HG03558 (cell line): ENCODE measurements at regions not wholly inside any gene's neighbourhood (a gene's known extent, or its start where the extent isn't known, plus 50 kb on each side); places are given as distances from the start of the nearest gene placed in this dataset.

Experiments
- ATAC-seq: cut with Tn5 transposase; IDR thresholded peaks from one replicate; pipeline ENCODE4 v1.9.1; 2021; ENCODE audit warnings: moderate number of reproducible peaks; ENCODE audit not compliant: unreplicated experiment; ENCODE audit errors: extremely low read depth

DNA sequence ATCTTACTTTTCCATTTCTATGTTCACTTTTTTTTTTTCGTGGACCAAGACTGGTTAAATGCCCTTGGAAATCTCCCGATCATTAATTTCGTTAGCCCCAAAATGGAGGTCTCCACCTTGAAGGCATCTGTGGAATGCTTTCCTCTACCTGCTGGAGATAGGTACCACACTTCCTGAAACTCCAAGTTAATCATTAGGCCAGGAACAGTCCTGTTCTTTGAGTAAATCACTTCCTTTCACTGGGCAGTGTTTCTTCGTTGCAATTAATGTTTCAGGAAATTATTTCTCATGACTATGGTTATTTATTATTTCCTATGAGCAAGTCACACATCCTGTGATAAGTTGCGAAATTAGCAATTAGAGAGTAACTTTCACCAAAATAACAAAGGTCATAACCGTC, 225.2 kb upstream of the LYPLAL1 start:
- ATAC-seq, result no peak

DNA sequence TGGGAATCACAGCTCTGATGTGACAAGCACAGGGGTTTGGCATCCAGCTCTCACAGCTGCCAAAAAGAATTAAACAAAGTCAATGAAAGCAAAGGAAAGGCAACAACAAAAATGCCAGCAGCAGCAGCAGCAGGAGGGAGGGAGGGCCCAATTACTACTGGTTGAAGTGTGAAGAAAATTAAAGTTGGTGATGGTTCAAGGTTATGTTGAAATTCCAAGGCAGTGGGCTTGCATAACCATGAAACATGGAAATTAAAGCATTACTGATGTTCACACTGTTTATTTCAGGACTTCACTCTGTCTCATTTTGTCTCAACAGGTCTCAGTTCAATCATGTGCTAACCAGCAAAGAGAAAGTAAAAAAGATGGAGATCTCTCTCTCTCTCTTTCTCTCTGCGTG, 220.3 kb upstream of the LYPLAL1 start:
- no peak for ATAC-seq

DNA sequence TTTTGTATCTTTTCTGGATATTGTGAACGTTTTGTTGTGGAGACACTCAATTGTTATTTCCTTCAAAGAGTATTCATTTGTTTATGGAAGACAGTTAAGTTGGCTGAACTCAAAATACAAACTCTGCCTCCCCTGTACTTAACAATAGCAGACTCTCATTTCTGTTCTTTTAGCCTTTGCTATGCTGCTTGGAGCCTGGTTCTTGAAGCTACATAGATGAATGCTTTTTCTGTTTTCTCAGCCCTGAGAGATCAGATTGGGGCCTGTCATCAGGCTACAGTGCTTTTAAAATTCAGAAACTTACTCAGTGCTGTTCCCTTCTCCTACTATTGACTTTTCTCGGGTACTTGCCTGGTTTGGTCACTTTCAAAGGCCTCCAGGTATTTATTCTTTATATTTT, 215.7 kb upstream of the LYPLAL1 start:
- ATAC-seq, result no peak

DNA sequence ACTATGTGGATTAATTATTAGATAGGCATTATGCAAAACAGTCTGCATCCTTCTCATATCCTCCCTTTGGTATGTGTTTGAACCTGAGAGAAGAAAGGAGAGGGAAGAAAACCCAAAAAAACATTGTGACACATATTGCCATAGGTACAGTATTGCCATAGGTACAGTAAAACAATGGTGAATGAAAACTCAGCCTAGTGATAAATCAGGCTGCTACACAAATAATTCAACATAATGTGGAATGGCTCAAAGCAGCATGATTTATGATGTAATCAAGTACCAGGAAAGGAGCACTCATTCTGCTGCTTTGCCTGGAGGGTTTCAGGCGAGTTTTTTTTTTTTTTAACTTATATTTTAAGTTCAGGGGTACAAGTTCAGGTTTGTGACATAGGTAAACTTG, 213.9 kb upstream of the LYPLAL1 start:
- no peak for ATAC-seq

DNA sequence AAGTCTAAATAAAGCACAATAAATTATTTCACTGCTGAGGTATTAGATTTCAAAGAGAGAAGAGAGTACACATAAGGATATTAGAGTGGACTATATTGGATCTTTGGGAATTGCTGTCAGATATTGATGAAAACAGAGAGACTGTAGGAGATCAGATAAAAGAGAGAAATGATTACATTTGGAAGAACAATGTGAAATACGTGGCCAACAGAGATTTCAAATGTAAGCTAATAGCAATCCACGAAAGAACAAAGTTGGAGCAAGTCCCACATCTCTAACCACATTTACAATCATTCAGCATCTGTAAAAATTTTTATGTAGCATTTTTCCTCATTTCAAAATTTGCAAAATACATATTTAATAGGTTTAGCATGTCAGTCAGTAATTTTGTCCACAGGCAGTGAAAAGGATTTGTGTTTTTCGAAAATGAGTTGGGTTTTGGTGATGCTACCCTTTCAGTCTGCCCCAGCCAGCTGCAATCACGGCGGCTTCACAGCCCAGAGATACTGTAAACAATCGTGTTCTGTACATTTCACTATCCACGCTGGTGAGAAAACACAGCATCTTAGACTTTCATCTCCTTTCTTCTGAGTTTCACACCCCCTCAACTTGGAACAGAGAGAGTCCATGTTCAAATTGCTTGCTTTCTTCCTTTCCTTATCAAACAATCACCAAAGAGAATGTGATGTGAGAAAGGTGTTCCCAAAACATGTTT, 209.1 kb upstream of the LYPLAL1 start:
- ATAC-seq, result no peak

DNA sequence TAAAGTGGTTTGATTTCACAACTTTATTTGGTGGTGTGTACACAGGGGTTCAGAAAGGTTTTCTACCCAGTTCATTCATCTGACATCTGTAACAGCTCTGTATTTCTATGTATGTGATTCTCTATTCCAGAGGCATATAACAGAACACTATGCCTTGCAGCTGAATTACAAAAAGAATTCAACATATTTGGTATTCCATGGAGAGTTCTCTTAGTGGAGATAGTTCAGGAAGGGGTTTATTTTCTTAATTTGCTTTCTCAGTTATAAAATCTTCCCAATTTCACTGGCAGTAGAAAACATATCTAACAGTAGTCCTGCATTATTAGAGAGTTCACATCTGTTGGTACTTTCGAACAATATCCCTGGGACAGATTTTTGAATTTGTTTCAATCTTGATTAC, 207.9 kb upstream of the LYPLAL1 start:
- ATAC-seq, result no peak

DNA sequence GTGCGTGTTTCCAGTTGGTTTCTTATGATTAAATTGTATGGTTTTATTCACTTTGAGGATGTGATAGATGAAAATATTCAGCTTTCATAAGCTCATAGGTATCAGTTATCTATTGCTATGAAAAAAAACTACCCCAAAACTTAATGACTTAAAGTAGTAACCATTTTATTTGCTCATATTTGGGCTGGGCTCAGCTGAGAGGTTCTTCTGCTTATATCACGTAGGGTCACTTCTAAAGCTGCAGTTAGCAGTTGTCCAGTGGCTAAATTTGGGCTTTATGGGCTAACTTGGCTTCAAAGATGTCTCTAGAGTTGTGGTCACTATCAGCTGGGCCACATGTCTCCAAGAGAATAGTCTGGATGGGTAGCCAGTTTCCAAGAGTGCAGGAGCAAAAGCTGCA, 206.4 kb upstream of the LYPLAL1 start:
- ATAC-seq, result no peak

DNA sequence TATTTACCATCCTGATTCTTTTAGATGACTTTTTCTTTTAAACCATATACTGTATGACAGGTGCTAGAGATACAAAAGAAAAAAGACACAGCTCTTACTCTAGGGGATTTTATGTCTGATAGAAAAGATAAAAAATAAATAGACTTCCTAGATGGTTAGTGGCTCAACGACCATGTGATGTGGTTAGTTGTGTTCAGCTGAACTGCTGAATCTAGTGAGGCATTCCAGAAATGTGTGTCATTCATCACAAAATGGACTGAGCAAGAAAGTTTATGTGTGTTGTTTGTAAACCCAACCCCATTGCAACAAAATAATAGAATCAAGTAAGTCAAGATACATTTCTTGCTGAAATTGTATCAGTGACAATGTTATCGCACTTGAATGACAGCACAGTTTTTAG, 205.8 kb upstream of the LYPLAL1 start:
- ATAC-seq, result no peak

DNA sequence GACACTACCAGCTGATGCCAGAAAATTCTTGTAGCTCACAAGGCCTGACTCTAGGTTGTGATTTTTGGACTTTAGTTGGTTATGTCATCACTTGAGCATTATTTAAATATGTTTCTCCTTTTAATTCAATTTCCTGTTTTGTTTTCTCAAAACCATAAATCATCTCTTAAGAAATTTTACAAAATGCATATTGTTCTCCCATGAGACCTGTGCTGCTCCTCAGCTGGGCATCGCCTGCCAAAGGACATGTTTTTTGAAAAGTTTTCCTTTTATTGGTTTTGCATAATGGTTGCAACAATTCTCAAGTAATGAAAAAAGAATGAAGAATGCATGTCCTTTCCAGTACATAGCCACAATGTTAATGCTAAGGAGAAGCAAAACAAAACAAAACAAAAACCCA, 204.7 kb upstream of the LYPLAL1 start:
- ATAC-seq, result no peak

DNA sequence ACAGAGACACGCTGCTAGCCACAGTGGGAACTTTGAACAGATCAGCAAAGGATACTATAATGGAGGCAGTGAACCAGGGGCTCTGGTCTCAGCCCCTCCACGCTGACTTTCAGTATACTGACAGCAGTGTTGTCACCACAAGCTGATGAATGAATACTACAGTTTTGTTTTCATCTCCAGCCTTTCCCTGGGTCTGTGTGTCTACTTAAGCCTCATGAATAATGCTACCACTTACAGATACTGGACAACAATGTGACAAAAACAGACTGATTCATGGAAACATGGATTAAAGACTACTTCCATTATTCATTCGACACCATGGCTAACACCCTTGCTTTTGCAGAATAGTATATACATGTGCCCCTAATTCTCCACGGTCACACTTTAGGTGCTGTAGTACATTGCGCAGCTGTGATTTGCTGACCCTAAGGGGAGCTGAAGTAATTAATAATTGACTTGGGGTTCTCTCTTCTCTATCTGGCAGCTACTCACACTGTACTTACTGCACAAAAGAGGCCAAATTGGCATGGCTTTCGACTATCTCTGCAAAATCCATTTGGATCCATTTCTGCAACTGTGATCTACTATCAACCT, 203.2 kb upstream of the LYPLAL1 start:
- ATAC-seq, result no peak

DNA sequence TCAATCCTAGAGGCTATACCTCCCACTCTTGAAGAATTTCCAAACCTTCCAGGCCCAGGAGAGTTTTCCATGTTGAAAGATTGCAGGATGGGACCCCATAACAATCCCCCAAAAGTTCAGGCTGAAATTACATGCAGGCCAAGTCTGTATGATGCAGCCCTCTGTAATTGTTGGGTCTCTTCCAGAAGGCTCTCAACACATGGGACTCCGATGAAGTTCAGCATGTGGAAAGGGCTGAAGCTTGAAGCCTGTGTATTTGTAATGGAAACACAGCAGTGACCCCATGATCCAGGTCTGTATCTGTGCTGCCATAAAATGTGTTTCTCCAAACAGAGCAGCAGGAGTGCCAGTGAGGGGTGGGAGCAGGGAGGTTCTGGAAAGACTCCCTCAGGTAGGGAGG, 202.5 kb upstream of the LYPLAL1 start:
- no peak for ATAC-seq

DNA sequence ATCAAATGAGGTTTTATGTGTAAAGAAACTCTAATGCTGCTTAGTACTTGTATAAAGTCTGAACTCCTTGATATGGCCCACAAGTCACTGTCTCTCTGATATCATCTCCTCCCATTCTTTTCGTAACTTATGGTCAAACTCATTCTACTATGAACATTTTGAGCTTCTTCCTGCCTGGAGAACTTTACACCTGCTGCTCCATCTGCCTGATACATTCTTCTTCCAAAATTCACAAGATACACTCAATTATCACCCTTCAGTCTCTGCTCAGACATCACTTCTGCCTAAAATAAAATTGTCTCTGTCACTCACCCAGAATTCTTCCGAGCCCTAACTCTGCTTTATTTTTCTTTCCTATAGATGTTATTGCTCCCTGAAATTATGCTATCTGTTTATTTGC, 192.8 kb upstream of the LYPLAL1 start:
- ATAC-seq, result no peak

DNA sequence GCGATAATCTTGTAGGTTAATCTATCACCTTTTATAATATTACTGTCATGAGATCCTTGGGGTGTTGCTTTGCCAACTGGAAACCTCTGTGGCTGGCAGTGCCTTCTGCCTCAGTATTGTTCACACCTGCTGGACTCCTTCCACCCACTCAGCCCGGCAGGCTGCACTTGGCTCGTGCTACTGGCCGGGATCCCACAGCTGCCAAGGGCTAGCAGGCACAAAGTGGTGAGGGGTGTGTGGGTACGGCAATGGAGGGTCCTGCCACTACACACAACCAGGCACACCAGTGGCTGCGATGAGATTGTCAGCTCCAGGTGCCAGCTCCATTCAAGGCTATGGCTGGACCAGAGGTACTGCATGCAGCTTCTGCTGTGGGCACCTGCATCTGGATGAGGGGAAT, 191.2 kb upstream of the LYPLAL1 start:
- ATAC-seq, result no peak

DNA sequence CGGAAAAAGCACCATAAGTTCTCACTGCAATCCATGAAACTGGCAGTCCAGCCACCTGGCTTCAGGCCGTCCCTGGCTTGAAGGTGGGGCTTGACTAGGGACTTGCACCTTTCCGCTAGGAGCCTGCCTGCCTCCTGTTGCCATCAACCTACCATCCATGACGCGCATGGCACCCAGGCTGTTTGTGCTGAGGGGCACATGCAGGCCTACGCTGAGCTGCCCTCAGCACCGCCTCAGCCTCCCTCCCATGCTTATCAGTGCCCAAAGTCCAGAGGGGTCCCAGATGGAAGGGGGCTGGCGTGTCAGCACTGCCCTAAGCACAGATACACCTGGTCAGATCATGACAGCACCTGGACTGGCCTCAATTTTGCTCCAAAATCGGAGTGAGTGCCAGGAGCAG, 190.2 kb upstream of the LYPLAL1 start:
- ATAC-seq, result no peak

DNA sequence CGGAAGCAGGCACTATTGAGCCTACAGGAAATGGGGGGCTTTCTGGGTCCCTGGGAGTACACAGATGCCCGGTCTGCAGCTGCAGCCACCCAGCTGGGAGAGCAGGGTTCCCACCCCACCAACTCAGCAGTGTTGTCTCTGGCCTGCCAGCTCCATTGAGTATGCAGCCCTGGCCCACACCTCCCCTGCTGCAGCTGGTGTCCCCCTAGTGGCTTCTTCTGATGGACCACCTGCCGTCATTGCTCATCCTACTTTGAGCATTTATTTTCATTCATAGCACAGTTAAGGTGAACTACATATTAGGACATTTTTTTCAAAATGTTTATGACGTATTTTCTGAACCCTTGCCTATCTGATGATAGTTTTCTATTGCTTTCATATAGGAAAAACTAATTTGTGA, 189.8 kb upstream of the LYPLAL1 start:
- ATAC-seq, result no peak

DNA sequence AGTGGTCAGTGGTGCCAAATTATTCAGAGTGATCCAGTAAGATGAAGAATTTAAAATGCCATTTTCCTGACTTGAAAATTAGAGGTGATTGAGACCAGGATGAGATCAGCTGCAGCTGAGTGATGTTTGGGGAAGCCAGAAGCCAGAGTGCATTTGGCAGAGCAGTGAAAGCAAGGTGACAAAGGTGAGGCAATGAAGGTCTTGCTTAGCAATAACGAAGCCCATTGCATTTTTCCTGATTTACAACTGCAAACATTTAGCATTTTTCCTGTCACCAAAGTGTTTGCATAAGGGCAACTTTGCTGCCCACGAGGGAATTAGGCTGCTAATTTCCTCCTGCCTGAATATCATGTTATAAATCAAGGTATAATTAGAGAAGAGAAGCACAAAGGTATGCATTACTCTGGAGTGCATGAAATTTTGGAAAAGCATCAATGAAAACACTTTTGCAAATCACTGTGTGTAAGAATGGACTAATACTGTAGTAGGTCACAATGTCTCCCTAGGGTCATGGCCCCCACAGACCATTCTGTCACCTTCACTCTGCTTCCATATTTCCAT, 188.2 kb upstream of the LYPLAL1 start:
- ATAC-seq, result no peak

DNA sequence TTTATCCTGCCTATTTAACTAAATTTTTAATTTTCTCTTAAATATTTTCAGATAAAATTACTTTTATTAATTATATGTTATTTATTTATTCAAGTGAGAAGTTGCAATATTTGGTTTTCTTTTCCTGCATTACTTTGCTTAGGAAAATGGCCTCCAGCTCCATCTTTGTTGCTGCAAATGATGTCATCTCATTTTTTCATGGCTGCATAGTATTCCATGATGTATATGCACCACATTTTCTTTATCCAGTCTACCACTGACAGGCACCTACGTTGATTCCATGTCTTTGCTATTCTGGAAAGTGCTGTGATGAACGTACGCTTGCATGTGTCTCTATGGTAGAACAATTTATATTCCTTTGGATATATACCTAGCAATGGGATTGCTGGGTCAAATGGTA, 186.9 kb upstream of the LYPLAL1 start:
- no peak for ATAC-seq

DNA sequence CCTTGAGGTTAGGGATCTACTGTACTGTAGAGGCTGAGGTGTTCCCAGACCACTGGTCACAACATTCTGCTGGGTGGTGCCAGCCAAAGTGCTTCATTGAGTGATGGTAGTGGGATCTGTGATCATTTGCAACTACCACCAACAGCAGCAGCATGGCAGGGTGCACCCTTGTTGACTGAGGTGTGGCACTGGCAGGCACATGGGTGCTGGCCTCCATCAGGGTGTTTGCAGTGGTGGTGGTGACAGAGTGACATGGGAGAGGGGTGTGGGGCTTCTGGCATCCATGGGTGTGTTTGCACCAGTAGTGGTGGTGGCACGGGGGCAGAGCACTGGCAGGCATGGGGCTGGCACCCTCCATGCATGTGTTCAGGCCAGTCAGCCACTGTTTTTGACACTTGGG, 183.7 kb upstream of the LYPLAL1 start:
- ATAC-seq, result no peak

DNA sequence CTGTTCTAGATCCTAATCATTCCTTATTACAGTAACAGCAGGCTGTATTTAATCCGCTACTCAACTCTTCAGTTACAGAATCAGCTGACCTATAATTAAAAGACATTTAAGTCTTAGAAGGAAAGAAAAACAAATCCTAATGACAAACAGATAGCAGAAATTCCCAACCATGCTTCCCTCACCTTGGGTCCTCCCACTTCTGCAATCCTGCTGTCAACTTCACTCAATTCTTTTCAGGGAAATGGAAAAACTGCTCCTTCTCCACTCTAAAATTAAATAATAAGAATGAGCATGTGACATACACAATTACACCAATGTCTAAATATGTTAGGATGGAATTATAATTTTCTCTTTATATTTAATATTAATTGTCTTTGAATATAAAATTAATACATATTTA, 182.6 kb upstream of the LYPLAL1 start:
- no peak for ATAC-seq

DNA sequence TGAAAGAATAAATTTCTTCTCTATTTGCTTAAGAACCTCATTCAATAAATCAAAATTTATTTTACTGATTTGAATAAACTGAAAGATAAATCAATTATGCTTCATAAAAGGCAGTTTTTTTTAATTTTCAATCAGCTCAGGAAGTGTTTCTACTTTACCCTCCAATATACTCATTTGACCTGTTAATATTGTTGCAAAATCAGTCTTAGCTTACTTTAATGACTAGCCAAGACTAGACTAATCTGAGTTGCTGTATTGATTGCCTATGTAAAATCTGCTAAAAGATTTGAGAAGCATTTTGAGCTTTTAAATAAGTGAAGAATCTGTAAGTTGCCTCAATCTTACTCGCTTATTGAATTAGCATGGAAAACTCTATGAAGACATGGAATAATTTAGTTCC, 179.1 kb upstream of the LYPLAL1 start:
- ATAC-seq, result no peak

DNA sequence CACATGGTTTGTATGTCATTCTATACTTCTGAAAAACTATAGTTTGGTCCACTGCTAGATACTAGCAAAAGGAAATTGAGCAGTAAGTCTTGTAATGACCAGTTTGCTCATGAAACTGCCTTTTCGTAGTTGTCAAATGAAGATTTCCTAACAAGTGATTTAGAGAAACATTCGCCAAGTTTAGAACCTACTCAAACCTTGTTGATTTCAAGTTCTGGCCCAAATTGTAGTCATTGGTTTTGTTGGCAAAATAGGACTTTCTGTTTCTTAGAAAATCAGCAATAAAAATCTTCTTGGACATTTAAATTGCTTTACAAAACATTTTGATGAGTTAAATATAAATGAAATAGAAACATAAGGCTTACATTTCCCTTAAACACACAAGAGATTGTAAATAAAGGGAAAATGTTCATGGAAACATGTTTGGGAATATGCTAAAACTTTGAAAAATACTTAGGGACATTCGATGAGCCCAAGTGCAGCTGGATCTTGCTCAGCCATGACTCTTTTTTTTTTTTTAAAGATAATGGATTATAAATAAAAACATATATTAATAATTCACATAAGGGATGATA, 178.5 kb upstream of the LYPLAL1 start:
- ATAC-seq, result no peak

DNA sequence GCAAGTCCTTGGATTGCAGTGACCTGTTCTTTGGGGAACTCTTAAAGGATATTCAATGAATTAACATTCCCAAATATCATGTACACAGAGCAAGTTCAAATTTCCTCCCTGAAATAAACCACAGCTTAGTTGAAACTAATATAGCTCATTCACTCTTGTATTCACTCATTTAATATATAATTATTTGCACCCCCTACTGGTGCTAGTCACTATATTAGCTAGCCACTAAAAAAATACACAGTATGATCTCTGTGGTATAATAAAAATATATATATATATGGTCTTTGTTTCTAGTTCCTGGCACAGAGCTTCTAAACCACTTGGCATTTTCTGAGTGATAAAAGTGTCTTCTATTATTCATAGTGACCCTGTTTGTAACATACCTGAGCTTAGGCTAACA, 177.3 kb upstream of the LYPLAL1 start:
- no peak for ATAC-seq
